ENCODE measurements at regions not wholly inside any gene's neighbourhood (a gene's known extent, or its start where the extent isn't known, plus 50 kb on each side); places are given as distances from the start of the nearest gene placed in this dataset.
"Not testable (repeated sequence)": the region's sequence is repeated elsewhere in the genome, so short reads cannot be mapped to it uniquely, and the experiment has no call there.

GRCh38 chr12:54719691-54720090 is 71.5 kb upstream of the DCD start:
- Histone ChIP-seq H3K4me1 (no peaks in the 10 kb centered on the region), H3K4me3 (no peak overlapping the region), H3K27me3 (no peaks in the 10 kb centered on the region), H3K27ac (no peak overlapping the region), H3K36me3 (no peaks in the 10 kb centered on the region), H3K9me3 (no peaks in the 10 kb centered on the region)
- DNase-seq (ENCODE audit: extremely low spot score in 2 of 2) = no peak
- intact Hi-C loops (cut with DNase I) = no loop called here
- no peak for TF ChIP-seq CTCF (IDR thresholded peaks at IDR 0.05)
- no peak for TF ChIP-seq POLR2AphosphoS5 (IDR thresholded peaks at IDR 0.05; ENCODE audit: insufficient read depth in 1 of 2, low read depth in 1 of 2)
- TF ChIP-seq POLR2A (IDR thresholded peaks at IDR 0.05) = no peak

- H3K36me3 ChIP-seq = no peaks in the 10 kb centered on the region
- H3K4me1 ChIP-seq = no peaks in the 10 kb centered on the region
- DNase-seq (ENCODE audit: extremely low spot score in 2 of 2) = no peak
- H3K9me3 ChIP-seq = no peaks in the 10 kb centered on the region
- intact Hi-C loops (cut with DNase I) = no loop called here
- no peak overlapping the region for H3K4me3 ChIP-seq
- TF ChIP-seq POLR2A (IDR thresholded peaks at IDR 0.05) (no peak), CTCF (IDR thresholded peaks at IDR 0.05) (no peak), POLR2AphosphoS5 (IDR thresholded peaks at IDR 0.05; ENCODE audit: insufficient read depth in 1 of 2, low read depth in 1 of 2) (no peak)
- H3K27ac ChIP-seq = no peak overlapping the region
- no peaks in the 10 kb centered on the region for H3K27me3 ChIP-seq
Measured at GRCh38 chr12:54716261-54716660, 68.1 kb upstream of the DCD start.

GRCh38 chr12:54713876-54714275 is 65.7 kb upstream of the DCD start:
- H3K27me3 ChIP-seq; H3K4me1 ChIP-seq; intact Hi-C loops (cut with DNase I); DNase-seq (ENCODE audit: extremely low spot score in 2 of 2); H3K27ac ChIP-seq; H3K9me3 ChIP-seq; H3K36me3 ChIP-seq; H3K4me3 ChIP-seq: not testable (repeated sequence)

- no peak for DNase-seq (ENCODE audit: extremely low spot score in 2 of 2)
- Histone ChIP-seq H3K36me3 (no peaks in the 10 kb centered on the region), H3K27ac (no peak overlapping the region), H3K27me3 (no peaks in the 10 kb centered on the region), H3K4me3 (no peak overlapping the region), H3K9me3 (no peaks in the 10 kb centered on the region), H3K4me1 (no peaks in the 10 kb centered on the region)
- TF ChIP-seq CTCF (IDR thresholded peaks at IDR 0.05) (no peak), POLR2AphosphoS5 (IDR thresholded peaks at IDR 0.05; ENCODE audit: insufficient read depth in 1 of 2, low read depth in 1 of 2) (no peak), POLR2A (IDR thresholded peaks at IDR 0.05) (no peak)
- intact Hi-C loops (cut with DNase I) = no loop called here
Measured at GRCh38 chr12:54711669-54712068, 63.5 kb upstream of the DCD start.

- Histone ChIP-seq H3K27me3 (no peaks in the 10 kb centered on the region), H3K4me1 (no peaks in the 10 kb centered on the region), H3K36me3 (no peaks in the 10 kb centered on the region), H3K4me3 (no peak overlapping the region), H3K27ac (no peak overlapping the region), H3K9me3 (no peaks in the 10 kb centered on the region)
- DNase-seq (ENCODE audit: extremely low spot score in 2 of 2) = no peak
- TF ChIP-seq CTCF (IDR thresholded peaks at IDR 0.05) (no peak), POLR2A (IDR thresholded peaks at IDR 0.05) (no peak), POLR2AphosphoS5 (IDR thresholded peaks at IDR 0.05; ENCODE audit: insufficient read depth in 1 of 2, low read depth in 1 of 2) (no peak)
- intact Hi-C loops (cut with DNase I) = no loop called here
Measured at GRCh38 chr12:54708826-54709225, 60.7 kb upstream of the DCD start.

GRCh38 chr12:54704202-54704601 is 56.0 kb upstream of the DCD start:
- H3K4me1 ChIP-seq = no peaks in the 10 kb centered on the region
- H3K27me3 ChIP-seq = no peaks in the 10 kb centered on the region
- no peaks in the 10 kb centered on the region for H3K9me3 ChIP-seq
- no peak overlapping the region for H3K4me3 ChIP-seq
- no peak overlapping the region for H3K27ac ChIP-seq
- H3K36me3 ChIP-seq = no peaks in the 10 kb centered on the region
- intact Hi-C loops (cut with DNase I) = no loop called here
- DNase-seq (ENCODE audit: extremely low spot score in 2 of 2) = no peak
- TF ChIP-seq POLR2A (IDR thresholded peaks at IDR 0.05) = no peak
- no peak for TF ChIP-seq CTCF (IDR thresholded peaks at IDR 0.05)
- TF ChIP-seq POLR2AphosphoS5 (IDR thresholded peaks at IDR 0.05; ENCODE audit: insufficient read depth in 1 of 2, low read depth in 1 of 2) = no peak
